Mesenchymal stem cell (in vitro differentiated cells and primary cell): ENCODE measurements at regions not wholly inside any gene's neighbourhood (a gene's known extent, or its start where the extent isn't known, plus 50 kb on each side); places are given as distances from the start of the nearest gene placed in this dataset.

Experiments used
- DNase-seq: peaks from one replicate; pipeline ENCODE4 v3.0.0-alpha.2; 2013
- H2AFZ ChIP-seq: one replicate; pipeline ENCODE4 v1.6.1; 2013; ENCODE audit warnings: low read depth, mild to moderate bottlenecking, control low read depth, inconsistent platforms, low read length, moderate library complexity
- H2AK5ac ChIP-seq: 2 replicates; pipeline ENCODE4 v1.6.1; 2013; ENCODE audit warnings: low read length, moderate library complexity, mild to moderate bottlenecking, inconsistent platforms; ENCODE audit not compliant: severe bottlenecking
- H2BK120ac ChIP-seq: one replicate; pipeline ENCODE4 v1.6.1; 2013; ENCODE audit warnings: low read depth, mild to moderate bottlenecking, inconsistent platforms, low read length, moderate library complexity
- H2BK12ac ChIP-seq, 2 experiments: one replicate each; pipeline ENCODE4 v1.6.1; 2013; ENCODE audit warnings: inconsistent platforms in 2 of 2, low read length in 2 of 2, mild to moderate bottlenecking in 2 of 2, moderate library complexity in 2 of 2, control low read depth in 1 of 2
- H2BK15ac ChIP-seq: one replicate; pipeline ENCODE4 v1.6.1; 2013; ENCODE audit warnings: mild to moderate bottlenecking, low read depth, inconsistent platforms; ENCODE audit not compliant: poor library complexity, severe bottlenecking
- H2BK5ac ChIP-seq: 2 replicates; pipeline ENCODE4 v1.6.1; 2013; ENCODE audit warnings: low read depth, mild to moderate bottlenecking, low read length, control low read depth, inconsistent platforms; ENCODE audit not compliant: poor library complexity, severe bottlenecking
- H3K14ac ChIP-seq, 2 experiments: one replicate each; pipeline ENCODE4 v1.6.1; 2013; ENCODE audit warnings: inconsistent platforms in 2 of 2, low read length in 2 of 2, control low read depth in 1 of 2, mild to moderate bottlenecking in 1 of 2, moderate library complexity in 1 of 2
- H3K18ac ChIP-seq, 2 experiments: one replicate each; pipeline ENCODE4 v1.6.1; 2013; ENCODE audit warnings: inconsistent platforms in 2 of 2, low read length in 2 of 2, control low read depth in 1 of 2, low read depth in 1 of 2, mild to moderate bottlenecking in 1 of 2
- H3K23ac ChIP-seq, 2 experiments: one replicate each; pipeline ENCODE4 v1.6.1; 2013; ENCODE audit warnings: inconsistent platforms in 2 of 2, low read length in 2 of 2, mild to moderate bottlenecking in 2 of 2, moderate library complexity in 2 of 2, control low read depth in 1 of 2
- H3K27ac ChIP-seq: 2 replicates; pipeline ENCODE4 v1.5.1; 2013; ENCODE audit warnings: mild to moderate bottlenecking, moderate library complexity, low read length, control low read depth, inconsistent platforms; ENCODE audit not compliant: poor library complexity, severe bottlenecking
- H3K27me3 ChIP-seq, 2 experiments: 2 replicates each; pipeline versions ENCODE4 v1.6.1 to v1.7.0; 2013; ENCODE audit warnings: low read length in 2 of 2, mild to moderate bottlenecking in 2 of 2, moderate library complexity in 2 of 2, control low read depth in 1 of 2, inconsistent platforms in 1 of 2; ENCODE audit not compliant: control insufficient read depth in 1 of 2, insufficient read depth in 1 of 2
- H3K36me3 ChIP-seq, 2 experiments: 2 replicates each; pipeline versions ENCODE4 v1.6.1 to v1.7.0; 2013; ENCODE audit warnings: low read length in 2 of 2, control low read depth in 1 of 2, inconsistent platforms in 1 of 2, low read depth in 1 of 2, mild to moderate bottlenecking in 1 of 2; ENCODE audit not compliant: insufficient read depth in 2 of 2, control insufficient read depth in 1 of 2
- H3K4ac ChIP-seq, 2 experiments: one replicate each; pipeline ENCODE4 v1.6.1; 2013; ENCODE audit warnings: inconsistent platforms in 2 of 2, low read length in 2 of 2, mild to moderate bottlenecking in 2 of 2, moderate library complexity in 2 of 2, control low read depth in 1 of 2, low read depth in 1 of 2
- H3K4me1 ChIP-seq: 2 replicates; pipeline ENCODE4 v1.6.1; 2013; ENCODE audit warnings: low read depth, low read length, control low read depth; ENCODE audit not compliant: control insufficient read depth, insufficient read depth
- H3K4me2 ChIP-seq: 2 replicates; pipeline ENCODE4 v1.6.1; 2013; ENCODE audit warnings: low read length, mild to moderate bottlenecking, inconsistent platforms; ENCODE audit not compliant: poor library complexity, severe bottlenecking
- H3K4me3 ChIP-seq, 2 experiments: 2 replicates each; pipeline versions ENCODE4 v1.5.1 to v1.7.0; 2013; ENCODE audit warnings: low read length in 2 of 2, mild to moderate bottlenecking in 2 of 2, control low read depth in 1 of 2, low read depth in 1 of 2; ENCODE audit not compliant: insufficient read depth in 1 of 2
- H3K79me1 ChIP-seq: replicated peaks from 2 replicates; pipeline ENCODE4 v1.6.1; 2013; ENCODE audit warnings: mild to moderate bottlenecking, control low read depth, low read length, inconsistent platforms; ENCODE audit not compliant: poor library complexity, severe bottlenecking
- H3K9ac ChIP-seq: 2 replicates; pipeline ENCODE4 v1.7.0; 2013; ENCODE audit warnings: mild to moderate bottlenecking, low read length, moderate library complexity
- H3K9me3 ChIP-seq: 2 replicates; pipeline ENCODE4 v1.7.0; 2013; ENCODE audit warnings: mild to moderate bottlenecking, low read length; ENCODE audit not compliant: control insufficient read depth
- H4K8ac ChIP-seq: one replicate; pipeline ENCODE4 v1.6.1; 2013; ENCODE audit warnings: inconsistent platforms, mild to moderate bottlenecking, low read length, moderate library complexity
- H4K91ac ChIP-seq: one replicate; pipeline ENCODE4 v1.6.1; 2013; ENCODE audit warnings: mild to moderate bottlenecking, low read length, inconsistent platforms
- WGBS: methylation state at CpG from one replicate; pipeline ENCODE4 v1.1.7; 2013; ENCODE audit warnings: mixed read lengths; 5-methylcytosine and 5-hydroxymethylcytosine counted together

GRCh38 chr13:27680465-27680864 lies 58.8 kb downstream of the POLR1D start:
- no peak for DNase-seq

GRCh38 chr13:27691207-27691606 lies 69.5 kb downstream of the POLR1D start:
- no peaks in the 10 kb centered on the region for H3K36me3 ChIP-seq
- no peak overlapping the region for H3K4me2 ChIP-seq
- H2BK120ac ChIP-seq: no peak overlapping the region
- no peaks in the 10 kb centered on the region for H3K27me3 ChIP-seq
- H3K9me3 ChIP-seq: peaks cover 9% of the 10 kb centered on the region
- H3K4me3 ChIP-seq: no peak overlapping the region
- H3K23ac ChIP-seq: no peak overlapping the region
- H4K8ac ChIP-seq: no peak overlapping the region
- no peaks in the 10 kb centered on the region for H3K4me1 ChIP-seq
- no peak overlapping the region for H2BK12ac ChIP-seq
- H3K27ac ChIP-seq: no peak overlapping the region
- no CpG with 5 or more reads among the region's 3 CpGs for WGBS
- no peak overlapping the region for H2BK15ac ChIP-seq
- H4K91ac ChIP-seq: no peak overlapping the region
- no peak overlapping the region for H3K18ac ChIP-seq
- no peaks in the 10 kb centered on the region for H3K79me1 ChIP-seq
- H2BK5ac ChIP-seq: no peak overlapping the region
- H3K4ac ChIP-seq: no peak overlapping the region
- H3K9ac ChIP-seq: no peak overlapping the region
- DNase-seq: no peak
- no peak overlapping the region for H2AK5ac ChIP-seq
- H2AFZ ChIP-seq: no peak overlapping the region
- H3K14ac ChIP-seq: no peak overlapping the region

More at GRCh38 chr13:27680465-27680864, 58.8 kb downstream of the POLR1D start:
- Histone ChIP-seq H4K8ac (no peak overlapping the region), H3K9me3 (no peaks in the 10 kb centered on the region), H3K36me3 (no peaks in the 10 kb centered on the region), H3K4me3 (no peak overlapping the region), H2BK120ac (no peak overlapping the region), H2AK5ac (no peak overlapping the region), H2BK5ac (no peak overlapping the region), H3K27ac (no peak overlapping the region), H3K4me2 (no peak overlapping the region), H2BK15ac (no peak overlapping the region), H3K27me3 (peaks cover 11 to 12% of the 10 kb centered on the region in 2 experiments), H3K4ac (no peak overlapping the region), H2AFZ (no peak overlapping the region), H3K23ac (no peak overlapping the region), H3K4me1 (no peaks in the 10 kb centered on the region), H3K18ac (no peak overlapping the region), H4K91ac (no peak overlapping the region), H3K79me1 (no peaks in the 10 kb centered on the region), H3K9ac (no peak overlapping the region), H3K14ac (no peak overlapping the region), H2BK12ac (no peak overlapping the region)

GRCh38 chr13:27696731-27697130 lies 75.0 kb downstream of the POLR1D start:
- H2AFZ ChIP-seq: no peak overlapping the region
- H3K9ac ChIP-seq: no peak overlapping the region
- H3K79me1 ChIP-seq: no peaks in the 10 kb centered on the region
- H2BK5ac ChIP-seq: no peak overlapping the region
- no peak overlapping the region for H2BK120ac ChIP-seq
- peaks cover 3% of the 10 kb centered on the region for H3K9me3 ChIP-seq
- DNase-seq: no peak
- no peak overlapping the region for H2AK5ac ChIP-seq
- H2BK12ac ChIP-seq: no peak overlapping the region
- no peak overlapping the region for H4K8ac ChIP-seq
- H3K18ac ChIP-seq: no peak overlapping the region
- no peak overlapping the region for H2BK15ac ChIP-seq
- no peaks in the 10 kb centered on the region for H3K36me3 ChIP-seq
- no peak overlapping the region for H3K4ac ChIP-seq
- H3K4me3 ChIP-seq: no peak overlapping the region
- no peak overlapping the region for H4K91ac ChIP-seq
- 71% methylated on average over 2 of the region's 3 CpGs for WGBS
- no peak overlapping the region for H3K23ac ChIP-seq
- H3K4me2 ChIP-seq: no peak overlapping the region
- no peak overlapping the region for H3K27ac ChIP-seq
- no peaks in the 10 kb centered on the region for H3K4me1 ChIP-seq
- peaks cover 0 to 4% of the 10 kb centered on the region in 2 experiments for H3K27me3 ChIP-seq
- H3K14ac ChIP-seq: no peak overlapping the region

GRCh38 chr13:27699952-27700351 lies 78.3 kb downstream of the POLR1D start:
- H2AK5ac ChIP-seq: no peak overlapping the region
- H2AFZ ChIP-seq: no peak overlapping the region
- H3K79me1 ChIP-seq: no peaks in the 10 kb centered on the region
- no peak overlapping the region for H2BK120ac ChIP-seq
- no peak overlapping the region for H3K4me2 ChIP-seq
- no peaks in the 10 kb centered on the region for H3K36me3 ChIP-seq
- H3K27me3 ChIP-seq: peaks cover 0 to 4% of the 10 kb centered on the region in 2 experiments
- no peak overlapping the region for H3K4ac ChIP-seq
- DNase-seq: no peak
- no peak overlapping the region for H3K14ac ChIP-seq
- H2BK5ac ChIP-seq: no peak overlapping the region
- no peaks in the 10 kb centered on the region for H3K4me1 ChIP-seq
- no peak overlapping the region for H2BK12ac ChIP-seq
- no peak overlapping the region for H3K23ac ChIP-seq
- H4K91ac ChIP-seq: no peak overlapping the region
- peaks cover 31% of the 10 kb centered on the region for H3K9me3 ChIP-seq
- H2BK15ac ChIP-seq: no peak overlapping the region
- WGBS: no CpG with 5 or more reads among the region's 4 CpGs
- H3K18ac ChIP-seq: no peak overlapping the region
- H4K8ac ChIP-seq: no peak overlapping the region
- H3K9ac ChIP-seq: no peak overlapping the region
- H3K4me3 ChIP-seq: no peak overlapping the region
- no peak overlapping the region for H3K27ac ChIP-seq
